ENCODE measurements at regions not wholly inside any gene's neighbourhood (a gene's known extent, or its start where the extent isn't known, plus 50 kb on each side); places are given as distances from the start of the nearest gene placed in this dataset.

DNA sequence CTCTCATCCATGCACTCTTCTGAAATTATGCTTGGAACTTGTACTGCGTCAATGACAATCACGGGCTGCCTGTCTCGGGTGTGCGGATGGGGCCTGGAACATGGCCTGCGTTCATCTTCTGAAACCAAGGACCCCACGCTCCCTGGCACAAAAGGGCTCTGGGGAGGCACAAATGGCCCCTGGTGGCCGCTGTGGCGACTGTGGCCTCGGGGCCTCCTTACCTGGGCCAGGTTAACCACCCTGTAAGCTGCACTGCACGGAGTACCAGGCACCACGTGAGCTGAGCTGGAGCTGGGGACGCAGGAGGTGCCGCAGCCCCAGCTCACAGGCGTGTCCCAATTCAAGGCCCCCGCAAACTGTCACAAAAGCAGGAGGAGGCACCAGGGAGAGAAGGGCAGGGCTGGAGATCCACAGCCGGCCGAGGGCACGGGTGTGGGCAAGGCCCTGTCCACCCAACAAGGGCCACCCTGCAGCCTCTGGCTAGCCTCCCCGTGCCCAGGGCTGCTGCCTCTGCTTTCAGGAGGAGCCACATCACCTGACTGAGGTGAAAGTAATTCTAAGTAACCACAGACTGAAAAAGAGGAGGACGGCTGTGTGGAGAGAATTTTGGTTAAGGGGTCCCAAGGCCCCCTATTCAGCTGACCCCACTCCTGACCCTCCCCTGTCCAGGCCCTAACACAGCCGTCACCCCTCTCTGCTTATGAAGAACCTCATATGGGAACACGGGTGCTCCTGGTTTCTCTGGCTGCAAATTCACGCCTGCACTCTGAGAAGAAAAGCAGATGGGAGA lies 61.1 kb upstream of the GALNT9 start:
- TF ChIP-seq CTCF (IDR thresholded peaks at IDR 0.05) (no peak), POLR2A (IDR thresholded peaks at IDR 0.05) (no peak)
